Dermis microvascular lymphatic vessel endothelial cell (primary cell): ENCODE measurements at regions not wholly inside any gene's neighbourhood (a gene's known extent, or its start where the extent isn't known, plus 50 kb on each side); places are given as distances from the start of the nearest gene placed in this dataset.
"Not testable (repeated sequence)": the region's sequence is repeated elsewhere in the genome, so short reads cannot be mapped to it uniquely, and the experiment has no call there.

Experiments used
- DNase-seq, 2 donors: peaks; one replicate each; pipeline versions ENCODE4 v3.0.0 to v3.0.0-alpha.2; 2010; ENCODE audit warnings: low read depth in 2 of 2

DNA sequence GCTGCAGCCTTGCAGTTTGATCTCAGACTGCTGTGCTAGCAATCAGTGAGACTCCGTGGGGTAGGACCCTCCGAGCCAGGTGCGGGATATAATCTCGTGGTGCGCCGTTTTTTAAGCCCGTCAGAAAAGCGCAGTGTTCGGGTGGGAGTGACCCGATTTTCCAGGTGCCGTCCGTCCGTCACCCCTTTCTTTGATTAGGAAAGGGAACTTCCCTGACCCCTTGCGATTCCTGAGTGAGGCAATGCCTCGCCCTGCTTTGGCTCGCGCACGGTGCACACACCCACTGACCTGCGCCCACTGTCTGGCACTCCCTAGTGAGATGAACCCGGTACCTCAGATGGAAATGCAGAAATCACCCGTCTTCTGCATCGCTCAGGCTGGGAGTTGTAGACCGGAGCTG is 203.2 kb downstream of the SNCAIP start:
- not testable (repeated sequence) for DNase-seq

DNA sequence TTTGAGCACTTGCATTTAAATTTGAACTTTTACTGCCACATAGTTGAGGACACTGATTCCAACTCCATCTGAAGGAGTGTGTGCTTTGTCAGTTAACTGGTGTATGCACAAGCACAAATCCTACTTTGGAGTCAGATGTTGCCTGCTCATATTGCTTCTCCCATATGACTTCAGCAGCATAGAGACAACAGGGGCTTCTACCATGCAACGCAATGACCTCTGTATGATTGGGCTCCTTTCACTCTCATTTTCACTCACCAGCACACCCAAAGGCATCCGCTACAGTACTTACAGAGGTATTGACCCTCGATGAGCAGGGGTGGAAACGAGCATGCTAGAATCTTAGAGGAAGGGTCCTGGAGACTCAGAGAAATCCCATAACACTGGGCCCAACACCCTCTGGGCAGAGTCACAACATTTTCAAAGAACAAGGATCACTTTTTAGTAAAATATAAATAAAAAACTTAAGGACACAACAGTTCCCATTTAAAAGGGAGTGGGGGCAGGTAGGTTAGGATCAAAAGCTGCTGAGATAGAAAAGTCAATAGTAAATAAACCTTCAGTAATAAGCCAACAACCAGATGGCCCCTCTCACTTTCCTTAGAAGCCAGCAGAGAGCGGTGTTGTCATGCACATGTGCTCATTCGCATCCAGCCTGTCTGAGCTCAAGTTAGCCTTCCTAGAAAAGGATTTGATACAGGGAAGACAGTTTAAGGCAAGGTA is 203.8 kb downstream of the SNCAIP start:
- DNase-seq, result peak; percentile 32 to 71

DNA sequence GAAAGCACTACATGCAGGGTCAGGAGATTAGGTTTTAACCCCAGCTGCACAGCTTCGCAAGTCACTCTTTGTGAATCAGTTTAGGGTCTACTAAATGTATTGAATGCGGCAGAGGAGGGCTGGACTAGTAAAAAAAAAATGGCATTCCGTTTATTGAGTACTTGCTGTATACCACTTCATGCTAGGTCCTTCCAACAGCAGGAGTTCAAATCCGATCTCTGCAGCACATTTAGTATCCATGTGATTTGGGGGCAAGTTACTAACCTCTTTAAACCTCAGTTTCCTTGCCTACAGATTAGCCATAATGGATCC is 204.4 kb downstream of the SNCAIP start:
- DNase-seq, result no peak

DNA sequence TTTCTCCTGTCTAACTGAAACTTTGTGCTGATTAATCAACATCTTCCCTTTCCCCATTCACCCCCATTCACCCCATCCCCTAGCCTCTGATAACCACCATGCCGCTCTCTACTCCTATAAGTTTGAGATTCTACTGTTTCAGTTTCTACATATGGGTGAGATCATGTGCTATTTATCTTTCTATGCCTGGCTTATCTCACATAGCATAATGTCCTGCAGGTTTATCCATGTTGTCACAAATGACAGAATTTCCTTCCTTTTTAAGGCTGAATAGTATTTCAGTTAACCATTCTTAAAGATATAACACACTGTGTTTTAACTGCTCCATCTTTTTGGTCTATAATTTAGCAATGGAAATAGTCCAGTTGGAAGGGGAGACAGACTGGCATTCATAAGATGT is 205.1 kb downstream of the SNCAIP start:
- DNase-seq, result peak in 1 of 2 donors; percentile 12

DNA sequence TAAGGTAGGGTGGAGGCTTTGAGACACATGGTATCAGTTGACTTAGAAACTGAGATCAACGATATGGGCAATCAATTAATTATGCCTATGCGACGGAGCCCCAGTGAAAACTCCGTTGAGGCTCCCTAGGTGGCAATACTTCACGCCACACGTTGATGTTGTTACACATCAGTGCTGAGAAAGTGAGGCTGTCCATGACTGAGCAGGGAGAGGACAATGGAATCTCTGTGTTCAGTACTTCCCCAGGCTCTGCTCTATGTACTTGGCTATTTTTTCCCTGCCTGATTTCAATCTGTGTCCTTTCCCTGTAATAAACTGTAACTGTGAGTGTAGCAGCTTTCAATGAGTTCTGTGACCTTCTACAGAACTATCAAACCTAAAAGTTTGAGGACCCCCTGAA is 211.7 kb downstream of the SNCAIP start:
- no peak for DNase-seq

DNA sequence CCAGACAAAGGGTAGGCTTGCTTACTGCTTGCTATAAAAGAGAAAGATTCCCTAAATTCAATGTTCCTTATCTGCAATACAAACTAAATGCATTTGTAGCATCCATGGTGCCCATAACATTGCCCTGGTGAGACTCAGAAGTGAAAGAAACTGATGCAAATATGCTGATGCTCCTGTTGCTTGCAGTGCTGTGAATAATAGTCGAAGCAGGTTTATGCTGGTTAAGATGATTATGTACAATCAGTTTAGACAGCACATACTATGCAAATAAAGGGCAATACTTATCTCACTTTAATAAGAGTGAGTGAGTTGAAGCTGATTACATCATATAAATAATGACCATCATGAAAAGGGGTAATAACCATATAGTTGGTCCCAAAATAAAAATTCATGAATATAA is 215.5 kb downstream of the SNCAIP start:
- no peak for DNase-seq

DNA sequence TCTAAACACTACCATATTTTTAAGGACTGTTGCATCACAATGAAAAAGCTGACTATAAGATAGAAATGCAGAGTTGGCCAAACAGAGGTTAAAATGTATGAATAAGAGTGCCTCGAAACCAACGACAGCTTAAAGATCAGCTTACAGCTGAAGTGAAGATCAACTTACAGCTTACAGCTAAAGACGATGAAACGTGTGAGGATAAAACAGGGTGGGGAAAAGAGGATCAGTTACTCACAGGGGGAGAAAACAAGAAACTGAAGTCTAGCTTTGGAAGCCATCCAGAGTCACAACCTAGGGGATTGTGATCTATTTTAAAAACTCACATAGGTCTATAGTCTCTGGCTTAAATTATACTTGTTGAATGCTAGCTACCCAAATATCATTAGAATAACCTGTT is 220.0 kb downstream of the SNCAIP start:
- DNase-seq, result no peak

DNA sequence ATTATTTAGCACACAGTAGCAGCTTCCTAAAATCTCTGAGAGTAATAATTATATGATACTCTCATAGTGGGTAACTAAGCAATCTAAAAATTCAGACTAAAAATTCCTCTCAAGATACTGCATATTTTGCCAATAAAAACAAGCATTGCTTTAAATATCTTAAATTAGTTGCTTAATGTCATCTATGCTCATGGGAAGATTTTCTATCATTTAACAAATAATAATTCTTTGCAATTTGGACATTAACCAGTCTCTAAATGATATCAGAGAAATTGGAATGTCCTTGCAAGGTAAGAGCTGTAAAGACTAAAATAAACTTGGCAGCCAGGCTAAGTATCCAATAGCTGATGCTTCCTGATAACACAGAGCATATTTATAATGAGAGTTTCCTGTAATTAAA is 221.8 kb downstream of the SNCAIP start:
- DNase-seq, result no peak

DNA sequence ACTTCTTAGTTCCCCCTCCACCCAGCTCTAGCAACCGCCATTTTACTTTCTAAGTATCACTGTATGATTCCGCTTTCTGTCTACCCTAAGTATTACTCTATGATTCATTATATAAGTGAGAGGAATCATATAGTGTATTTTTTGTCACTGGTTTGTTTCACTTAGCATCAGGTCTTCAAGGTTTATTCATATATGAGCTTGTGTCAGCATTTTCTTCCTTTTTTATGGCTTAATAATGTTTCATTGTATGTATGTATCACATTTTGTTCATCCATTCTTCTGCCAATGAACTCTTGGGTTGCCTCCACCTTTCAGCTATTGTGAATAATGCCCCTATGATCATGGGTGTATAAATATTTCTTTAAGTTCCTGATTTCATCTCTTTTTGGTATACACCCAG is 222.8 kb downstream of the SNCAIP start:
- DNase-seq, result no peak

DNA sequence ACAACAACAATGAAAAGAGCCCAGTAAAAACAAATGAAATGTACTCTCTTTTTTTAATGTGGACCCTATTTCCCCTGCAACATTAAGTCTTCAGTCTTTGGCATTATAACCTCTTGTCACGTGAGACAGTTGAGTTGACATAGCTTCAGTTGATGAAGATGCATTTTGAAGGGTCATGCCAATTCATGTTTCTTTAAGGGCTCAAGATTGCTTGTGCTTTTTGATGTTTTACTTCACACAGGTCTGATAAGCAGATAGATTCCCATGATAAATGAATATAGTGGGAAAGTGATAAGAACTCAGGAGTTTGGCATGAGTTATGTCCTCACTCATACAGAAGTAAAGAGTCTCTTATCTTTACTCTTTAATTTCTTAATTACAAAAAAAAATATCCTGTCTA is 229.4 kb downstream of the SNCAIP start:
- no peak for DNase-seq

DNA sequence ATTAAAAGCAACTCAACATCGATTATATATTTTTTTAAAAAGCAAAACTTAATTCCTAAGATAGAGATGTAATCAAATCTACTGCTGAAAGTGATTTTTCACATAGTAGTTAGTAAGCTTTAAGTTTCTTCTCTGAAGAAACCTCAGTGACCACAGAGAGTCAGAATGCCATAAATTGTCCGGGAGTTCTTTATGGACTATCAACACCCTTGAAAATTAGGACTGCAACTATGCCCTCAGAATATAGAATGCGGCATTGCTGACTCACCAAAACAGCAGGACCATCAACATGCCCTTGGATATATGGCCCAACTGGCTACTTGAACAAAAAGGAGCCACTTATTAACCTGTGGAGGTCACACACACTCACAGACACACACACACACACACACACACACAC is 228.9 kb upstream of the SNX2 start:
- DNase-seq, result no peak

DNA sequence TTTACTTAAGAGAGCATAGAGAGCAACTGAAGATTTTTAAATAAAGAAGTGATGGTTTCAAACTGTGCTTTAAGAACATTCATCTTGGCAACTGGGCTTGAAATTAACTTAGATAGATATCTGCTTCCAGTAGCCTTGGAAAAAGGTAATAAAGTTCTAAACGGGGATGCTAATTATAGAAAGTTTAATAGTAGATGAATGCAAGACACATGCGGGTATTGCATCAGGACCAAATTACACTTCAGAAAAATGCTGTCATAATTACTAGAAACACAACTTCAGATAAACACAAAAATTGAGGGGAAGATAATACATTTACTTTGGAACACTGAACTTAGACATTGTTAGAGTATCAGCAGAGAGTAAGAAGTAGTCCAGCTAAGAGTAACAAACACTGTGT is 227.7 kb upstream of the SNX2 start:
- DNase-seq, result no peak

DNA sequence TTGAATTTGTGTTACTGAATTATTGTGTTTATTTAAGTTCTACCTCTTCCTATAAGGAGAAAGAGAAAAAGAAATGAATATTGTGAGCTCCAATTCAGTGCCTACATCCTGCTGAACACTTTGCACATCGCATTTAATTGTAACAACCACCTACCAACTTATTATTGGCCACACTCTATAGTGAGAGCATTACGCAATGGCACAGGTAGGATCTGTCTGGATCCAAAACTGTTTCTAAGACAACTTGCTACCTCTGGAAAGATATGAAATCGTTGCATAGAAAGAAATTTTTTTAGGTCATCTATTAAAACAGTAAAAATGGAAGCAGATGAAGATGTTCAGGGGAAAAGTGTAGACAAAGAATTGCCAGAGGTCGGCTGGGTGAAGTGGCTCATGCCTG is 227.2 kb upstream of the SNX2 start:
- no peak for DNase-seq

DNA sequence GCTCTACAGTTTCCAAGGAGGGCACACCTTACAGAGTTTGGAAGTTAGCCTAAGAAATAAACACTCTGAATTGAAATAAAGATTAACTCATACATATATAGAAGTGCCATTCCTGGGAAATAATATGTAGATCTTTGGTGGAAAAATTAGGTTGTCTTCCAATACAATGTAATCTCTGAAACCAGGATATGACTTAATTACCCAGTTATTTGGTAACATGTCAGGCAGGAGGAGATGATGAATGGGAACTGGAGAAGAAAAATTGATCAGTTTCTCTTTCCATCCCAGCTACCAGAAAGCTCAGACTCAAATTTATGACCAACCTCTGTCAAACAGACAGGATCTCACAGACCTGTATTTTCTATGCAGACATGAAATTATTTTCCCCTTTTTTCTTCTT is 215.2 kb upstream of the SNX2 start:
- DNase-seq, result peak in 1 of 2 donors; percentile 2

DNA sequence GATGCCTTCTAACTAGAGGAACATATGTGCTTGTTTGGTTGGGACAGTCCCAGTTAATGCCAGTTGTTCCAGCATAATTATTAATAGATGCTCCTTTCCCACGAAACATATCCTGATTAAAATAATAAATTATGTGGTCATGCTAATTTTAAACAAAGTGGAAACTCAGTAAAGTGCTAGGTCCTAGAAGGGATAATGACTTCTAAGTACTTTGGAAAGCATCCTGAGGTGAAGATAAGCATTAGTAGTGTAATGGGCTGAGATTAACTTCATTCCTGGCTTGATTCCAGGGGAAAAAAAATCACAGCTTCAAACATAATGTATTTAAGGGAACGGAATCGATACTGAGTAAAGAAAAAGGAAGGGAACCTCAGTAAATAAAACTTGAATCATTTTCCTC is 213.7 kb upstream of the SNX2 start:
- DNase-seq, result no peak

DNA sequence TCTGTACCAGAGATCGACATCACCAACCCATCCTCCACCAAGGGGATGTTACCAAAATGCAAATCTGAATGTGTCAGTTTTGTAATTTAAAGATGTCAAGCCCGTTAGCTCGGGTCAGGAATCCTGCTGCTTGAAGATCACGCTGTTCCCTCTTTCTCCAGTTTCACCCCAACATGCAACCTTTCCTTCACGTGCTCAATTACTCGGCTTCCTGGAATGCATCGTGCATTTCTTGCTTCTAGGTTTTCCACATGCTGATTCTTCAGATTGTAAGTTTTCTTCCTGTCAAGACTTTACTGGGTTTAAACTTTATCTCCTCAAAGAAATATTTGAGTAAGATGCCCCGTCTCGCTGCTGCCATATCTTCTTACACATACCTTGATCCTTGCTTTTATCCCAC is 209.5 kb upstream of the SNX2 start:
- no peak for DNase-seq

DNA sequence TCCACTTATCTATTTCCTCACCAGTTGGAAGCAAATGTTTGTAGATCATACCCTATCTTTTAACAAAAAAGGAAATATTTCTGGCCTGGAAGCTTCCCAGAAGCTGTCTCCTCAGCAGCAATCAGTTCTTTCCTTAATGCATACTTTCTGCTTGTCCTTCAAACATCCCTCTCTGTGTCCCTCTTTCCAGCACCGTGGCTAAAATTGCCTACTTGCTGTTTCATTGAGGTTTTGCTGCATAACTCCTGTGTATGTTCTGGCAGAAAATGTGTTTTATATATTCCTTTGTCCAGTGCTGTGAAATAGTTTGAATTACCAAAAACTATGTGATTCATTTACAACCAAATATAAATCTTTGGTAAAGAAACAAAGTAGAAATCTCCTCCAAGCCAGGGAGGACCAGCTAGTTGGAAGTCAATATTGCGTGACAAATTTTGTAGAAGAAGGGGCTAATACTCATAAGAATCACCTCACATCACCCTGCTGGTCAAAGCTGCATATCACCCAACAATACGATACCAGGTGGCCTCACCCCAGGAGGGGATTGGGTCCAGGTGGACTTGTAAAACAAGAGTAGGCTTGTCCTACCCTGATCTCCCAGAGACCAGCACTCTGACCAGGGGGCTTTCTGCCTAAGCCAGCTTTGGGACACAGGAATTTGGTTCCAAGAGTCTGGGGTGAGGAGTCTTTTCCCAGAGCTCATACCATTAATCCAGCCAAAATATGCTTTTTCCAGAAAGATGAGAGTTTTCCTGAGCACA is 198.4 kb upstream of the SNX2 start:
- DNase-seq, result no peak

DNA sequence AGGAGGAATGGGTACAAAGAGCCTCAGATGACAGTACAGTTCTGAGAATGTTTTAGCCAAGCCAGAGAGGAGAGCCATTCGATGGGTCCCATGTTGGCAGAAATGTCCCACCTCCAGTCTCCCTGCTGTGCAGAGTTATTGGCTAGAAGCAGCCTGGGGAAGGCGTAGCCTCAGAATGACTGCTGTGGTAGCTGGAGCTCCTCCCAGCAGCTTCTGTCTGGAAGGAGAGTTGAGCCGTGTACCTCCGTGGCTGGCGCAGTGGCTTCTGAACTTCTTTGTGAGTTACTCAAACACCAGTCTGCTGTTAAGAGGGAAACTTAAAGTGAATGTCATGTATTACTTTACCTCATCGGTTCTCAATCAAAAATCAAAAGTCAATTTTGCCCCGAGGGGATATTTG is 193.3 kb upstream of the SNX2 start:
- no peak for DNase-seq

DNA sequence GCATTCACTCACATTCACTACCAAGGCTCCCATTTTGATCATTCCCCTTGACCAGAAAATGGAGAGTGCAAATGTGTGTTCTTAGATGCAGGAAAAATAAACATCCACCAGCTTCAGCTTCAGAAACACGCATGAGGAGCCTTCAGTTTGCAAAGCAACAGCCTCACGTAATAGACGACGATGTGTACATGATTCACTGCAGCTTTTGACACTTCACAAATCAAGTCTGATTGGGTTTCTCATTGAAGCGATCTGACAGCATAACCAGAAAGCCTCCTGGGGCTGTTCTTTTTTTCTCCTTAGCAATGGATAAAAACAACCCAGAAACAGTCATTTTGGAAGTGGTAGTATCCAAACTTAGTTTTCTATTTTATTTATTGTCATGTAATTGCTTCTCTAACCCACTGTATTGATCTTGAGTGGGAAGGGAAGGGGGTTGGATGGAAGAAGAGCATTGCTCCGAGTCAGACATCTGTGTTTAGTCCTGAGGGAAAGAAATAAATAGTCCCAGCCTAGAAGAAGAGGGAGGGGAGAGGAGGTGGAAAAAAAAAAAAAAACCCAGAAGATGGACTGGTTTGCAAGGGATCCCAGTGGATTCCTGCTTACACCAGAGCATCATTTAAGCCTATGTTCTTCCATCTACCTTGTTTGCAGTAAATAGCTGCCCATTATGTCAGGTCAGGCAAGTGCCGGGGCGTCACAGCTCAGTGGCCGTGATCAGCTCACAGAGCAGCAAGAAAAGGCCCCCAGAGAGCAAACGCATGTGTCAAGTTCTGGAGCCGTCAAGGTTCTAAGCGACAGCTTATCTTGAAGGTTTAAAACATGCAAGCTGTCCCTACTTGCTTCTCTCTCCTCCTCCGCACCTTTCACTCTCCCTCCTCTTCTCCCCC is 190.2 kb upstream of the SNX2 start:
- no peak for DNase-seq

DNA sequence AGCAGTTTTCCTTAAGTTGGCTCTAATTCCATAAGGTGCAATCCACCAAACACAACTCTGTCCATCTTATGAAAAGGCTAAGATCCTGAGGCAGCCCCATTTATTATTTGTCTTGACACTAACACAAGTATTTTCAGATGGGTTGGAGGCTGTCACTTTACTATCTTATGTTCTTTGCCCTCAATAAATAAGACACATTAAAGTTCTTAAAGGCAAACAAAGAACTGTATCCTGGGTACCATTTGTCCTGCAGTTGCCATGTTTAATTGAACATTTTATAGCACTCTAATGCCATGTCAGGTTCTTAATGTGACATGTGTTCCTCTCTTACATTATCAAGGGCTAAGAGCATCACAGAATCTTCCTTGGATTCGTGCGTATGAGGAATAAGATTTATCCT is 189.5 kb upstream of the SNX2 start:
- no peak for DNase-seq

DNA sequence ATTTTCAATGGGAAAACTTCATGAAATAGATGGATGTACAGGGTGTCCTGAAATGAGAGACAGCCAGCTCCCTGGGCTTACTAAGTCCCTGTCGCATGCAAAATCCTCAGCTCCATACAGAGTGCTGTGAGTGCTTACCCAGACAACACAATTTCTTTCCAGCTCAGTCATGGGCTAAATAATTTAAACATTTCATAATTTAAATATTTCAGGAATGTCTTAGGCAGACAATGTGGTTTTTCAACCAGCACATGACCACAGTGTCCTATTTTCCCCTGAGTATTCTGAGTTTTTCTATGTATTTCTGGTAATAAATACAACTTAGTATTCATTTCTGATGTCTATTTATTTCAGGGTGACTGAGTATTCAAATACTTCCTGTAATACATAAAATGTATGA is 188.5 kb upstream of the SNX2 start:
- no peak for DNase-seq

DNA sequence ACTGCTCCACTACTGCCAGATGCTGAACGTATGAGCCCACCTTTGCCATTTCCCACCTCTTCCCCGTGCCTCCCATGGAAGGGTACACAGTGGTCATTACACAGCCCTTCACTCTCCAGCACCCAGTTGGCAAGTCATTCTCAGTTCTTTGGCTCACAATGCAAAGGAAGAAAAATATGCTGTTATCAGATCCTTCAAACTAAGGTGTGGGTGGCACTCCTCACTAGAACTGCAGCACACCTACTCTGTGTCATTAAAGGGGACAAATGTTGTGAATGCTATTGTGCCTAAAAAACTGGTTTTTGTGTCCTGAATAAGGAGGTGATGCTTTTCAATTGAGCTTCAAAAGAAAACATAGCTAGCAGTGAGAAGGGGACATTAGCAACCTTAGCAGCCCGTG is 183.1 kb upstream of the SNX2 start:
- DNase-seq, result no peak

DNA sequence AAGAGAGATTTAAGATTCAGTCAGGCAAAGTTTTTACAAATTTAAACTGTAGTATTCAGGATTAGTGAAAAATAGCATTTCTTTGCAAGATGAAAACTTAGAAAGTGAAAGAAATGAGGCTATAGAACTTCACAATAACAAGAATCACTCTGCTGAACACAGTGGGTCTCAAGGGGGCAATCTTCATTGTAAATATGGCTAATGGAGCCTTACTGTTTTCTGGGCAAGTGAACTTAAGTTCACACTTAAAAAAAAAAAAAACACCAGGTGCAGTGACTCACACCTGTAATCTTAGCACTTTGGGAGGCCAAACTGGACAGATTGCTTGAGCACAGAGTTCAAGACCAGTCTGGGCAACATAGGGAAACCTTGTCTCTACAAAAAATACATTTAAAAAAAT is 175.9 kb upstream of the SNX2 start:
- no peak for DNase-seq
